Activated CD4-positive, alpha-beta T cell treated with anti-CD3 and anti-CD28 coated beads, Interleukin-10, Interleukin-2, amounts not matched to agents 100 ng/mL and 50 ng/mL, durations not matched to agents 16 hours and 8 hours (primary cell): ENCODE measurements at regions not wholly inside any gene's neighbourhood (a gene's known extent, or its start where the extent isn't known, plus 50 kb on each side); places are given as distances from the start of the nearest gene placed in this dataset.

ENCODE experiments used
- DNase-seq: peaks from one replicate; pipeline ENCODE4 v3.0.0-alpha.2; 2020

GRCh38 chr1:75668813-75669212, 55.7 kb upstream of the ACADM start:
- no peak for DNase-seq

GRCh38 chr1:75671708-75672107, 52.8 kb upstream of the ACADM start:
- DNase-seq = no peak

- DNase-seq = no peak
Observed at GRCh38 chr1:75672108-75672507, 52.4 kb upstream of the ACADM start.

- peak; percentile 3 for DNase-seq
Observed at GRCh38 chr1:75672528-75673393, 51.7 kb upstream of the ACADM start.

GRCh38 chr1:75673399-75673798, 51.1 kb upstream of the ACADM start:
- DNase-seq = no peak

GRCh38 chr1:75673885-75674284, 50.6 kb upstream of the ACADM start:
- no peak for DNase-seq
